Body of pancreas (tissue), 4 donors: ENCODE measurements at regions not wholly inside any gene's neighbourhood (a gene's known extent, or its start where the extent isn't known, plus 50 kb on each side); places are given as distances from the start of the nearest gene placed in this dataset.

Experiments used
- POLR2A ChIP-seq, 3 donors: fragments of 450-650 bp; IDR thresholded peaks; one replicate each; pipeline ENCODE4 v1.6.1; 2016; ENCODE audit warnings: antibody characterized with exemption in 3 of 3, mild to moderate bottlenecking in 2 of 3
- TF ChIP-seq, protein P1 (sequence below), 7 experiments: fragments of 450-650 bp in 4 of 7; fragments of 200-600 bp in 3 of 7; sonication (generic) in 3 of 7; IDR thresholded peaks; one replicate each; pipeline ENCODE4 v1.5.1; 2016 to 2019; ENCODE audit warnings: antibody characterized with exemption in 7 of 7

DNA sequence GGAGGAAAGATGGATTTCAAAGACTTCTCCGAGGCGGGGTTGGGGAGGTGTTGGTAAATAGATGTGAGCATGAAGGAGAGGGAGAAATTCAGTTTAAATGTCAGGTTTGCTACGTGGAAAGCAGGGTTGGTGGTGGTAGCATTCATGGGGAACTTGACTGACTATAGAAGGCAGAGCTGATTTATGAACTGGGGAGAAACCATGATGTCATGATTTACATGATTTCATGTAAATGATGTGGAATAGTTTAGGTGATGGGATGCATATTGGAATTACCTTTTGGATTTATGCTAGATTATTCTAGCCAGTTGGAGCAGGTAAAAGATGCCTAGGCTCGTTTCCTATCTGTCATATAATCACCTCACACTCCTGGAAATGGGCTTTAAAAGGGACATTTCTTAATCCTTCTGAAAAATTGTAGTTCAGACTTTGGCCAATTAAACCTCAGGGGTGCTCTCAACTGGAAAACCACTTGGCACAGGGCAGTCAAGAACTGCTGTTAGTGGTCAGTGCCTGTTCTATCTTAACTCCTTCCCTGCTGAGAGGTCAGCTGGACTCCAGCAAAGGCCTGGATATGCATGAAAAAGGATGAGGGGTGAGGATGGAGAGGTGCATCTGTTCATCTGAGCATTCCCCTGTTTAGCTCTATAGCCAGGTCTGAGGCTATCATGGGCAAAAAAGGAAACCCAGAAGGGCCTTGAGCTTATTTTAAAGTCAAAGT, 50.1 kb upstream of the BASP1 start:
- TF ChIP-seq, protein P1, sequence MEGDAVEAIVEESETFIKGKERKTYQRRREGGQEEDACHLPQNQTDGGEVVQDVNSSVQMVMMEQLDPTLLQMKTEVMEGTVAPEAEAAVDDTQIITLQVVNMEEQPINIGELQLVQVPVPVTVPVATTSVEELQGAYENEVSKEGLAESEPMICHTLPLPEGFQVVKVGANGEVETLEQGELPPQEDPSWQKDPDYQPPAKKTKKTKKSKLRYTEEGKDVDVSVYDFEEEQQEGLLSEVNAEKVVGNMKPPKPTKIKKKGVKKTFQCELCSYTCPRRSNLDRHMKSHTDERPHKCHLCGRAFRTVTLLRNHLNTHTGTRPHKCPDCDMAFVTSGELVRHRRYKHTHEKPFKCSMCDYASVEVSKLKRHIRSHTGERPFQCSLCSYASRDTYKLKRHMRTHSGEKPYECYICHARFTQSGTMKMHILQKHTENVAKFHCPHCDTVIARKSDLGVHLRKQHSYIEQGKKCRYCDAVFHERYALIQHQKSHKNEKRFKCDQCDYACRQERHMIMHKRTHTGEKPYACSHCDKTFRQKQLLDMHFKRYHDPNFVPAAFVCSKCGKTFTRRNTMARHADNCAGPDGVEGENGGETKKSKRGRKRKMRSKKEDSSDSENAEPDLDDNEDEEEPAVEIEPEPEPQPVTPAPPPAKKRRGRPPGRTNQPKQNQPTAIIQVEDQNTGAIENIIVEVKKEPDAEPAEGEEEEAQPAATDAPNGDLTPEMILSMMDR (IDR thresholded peaks at IDR 0.05), result no peak
- no peak for TF ChIP-seq POLR2A (IDR thresholded peaks at IDR 0.05)
